ENCODE measurements at regions not wholly inside any gene's neighbourhood (a gene's known extent, or its start where the extent isn't known, plus 50 kb on each side); places are given as distances from the start of the nearest gene placed in this dataset.

DNA sequence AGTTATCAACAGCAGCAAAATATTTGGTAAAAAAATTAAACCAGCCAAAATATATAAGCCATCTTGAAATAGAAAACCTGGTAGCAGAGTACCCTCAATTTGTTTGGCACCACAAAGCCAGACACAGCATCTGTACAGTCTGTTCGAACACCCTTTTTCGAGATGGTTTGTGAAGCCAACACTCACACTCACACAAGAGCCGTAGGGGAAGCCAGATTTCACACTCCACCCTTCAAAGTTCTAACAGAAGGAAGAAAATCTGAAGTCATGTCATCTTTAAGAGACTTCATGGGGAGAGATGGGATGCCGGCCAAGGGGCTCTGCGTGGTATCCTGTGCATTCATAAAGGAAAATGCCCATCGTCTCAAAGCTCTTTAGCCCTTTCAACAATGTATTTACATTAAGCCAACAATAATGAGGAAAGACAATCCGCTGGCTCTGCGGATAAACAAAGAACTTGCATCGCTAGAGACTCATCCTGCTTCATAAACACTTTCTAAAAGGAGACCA, 451.5 kb upstream of the CHST9 start:
- H2BK12ac ChIP-seq (ENCODE audit: low read length): no peak overlapping the region
- no peaks in the 10 kb centered on the region for H3K27me3 ChIP-seq (ENCODE audit: control insufficient read depth in 3 of 3, insufficient read depth in 3 of 3, low read depth in 1 of 3, low read length in 3 of 3)
- no peak overlapping the region for H2AK5ac ChIP-seq (ENCODE audit: low read depth, low read length)
- no peak overlapping the region for H3K14ac ChIP-seq (ENCODE audit: low read length)
- no peak overlapping the region for H3K18ac ChIP-seq (ENCODE audit: low read length)
- H3K79me1 ChIP-seq (ENCODE audit: low read depth, low read length): no peaks in the 10 kb centered on the region
- no peaks in the 10 kb centered on the region for H3K9me3 ChIP-seq (replicated peaks in 1 of 2; ENCODE audit: control insufficient read depth in 2 of 2, insufficient read depth in 1 of 2, low read depth in 1 of 2, low read length in 2 of 2)
- H3K4me2 ChIP-seq (ENCODE audit: insufficient read depth, low read length, poor library complexity, severe bottlenecking): no peak overlapping the region
- no peak overlapping the region for H4K8ac ChIP-seq (ENCODE audit: low read depth, low read length)
- peaks cover 0 to 2% of the 10 kb centered on the region in 2 donors for H3K4me1 ChIP-seq (ENCODE audit: control insufficient read depth in 2 of 2, insufficient read depth in 1 of 2, low read depth in 1 of 2, low read length in 2 of 2)
- peak overlapping the region; percentile 37 for H2AFZ ChIP-seq (ENCODE audit: low read length)
- H2BK15ac ChIP-seq (ENCODE audit: low read length): no peak overlapping the region
- H3K4me3 ChIP-seq (ENCODE audit: low read length in 2 of 2): no peak overlapping the region
- H2BK120ac ChIP-seq (ENCODE audit: low read depth, low read length): no peak overlapping the region
- H3K23ac ChIP-seq (ENCODE audit: low read depth, low read length, poor library complexity): no peak overlapping the region
- H3K4ac ChIP-seq (ENCODE audit: low read length): no peak overlapping the region
- no peak overlapping the region for H2BK5ac ChIP-seq (ENCODE audit: low read length)
- WGBS, 2 donors (ENCODE audit: extremely low coverage in 2 of 2, insufficient read length in 2 of 2, insufficient replicate concordance in 1 of 2): no CpG with 5 or more reads among the region's 9 CpGs
- no peak overlapping the region for H3K27ac ChIP-seq (replicated peaks; ENCODE audit: low read length)
- no peak for DNase-seq (ENCODE audit: low spot score)
- H3K36me3 ChIP-seq (replicated peaks in 1 of 2; ENCODE audit: control insufficient read depth in 2 of 2, insufficient read depth in 2 of 2, low read length in 2 of 2): no peaks in the 10 kb centered on the region
- H4K91ac ChIP-seq (ENCODE audit: low read depth, low read length, poor library complexity): no peak overlapping the region
- no peak overlapping the region for H3K9ac ChIP-seq (ENCODE audit: low read depth, low read length, poor library complexity)

DNA sequence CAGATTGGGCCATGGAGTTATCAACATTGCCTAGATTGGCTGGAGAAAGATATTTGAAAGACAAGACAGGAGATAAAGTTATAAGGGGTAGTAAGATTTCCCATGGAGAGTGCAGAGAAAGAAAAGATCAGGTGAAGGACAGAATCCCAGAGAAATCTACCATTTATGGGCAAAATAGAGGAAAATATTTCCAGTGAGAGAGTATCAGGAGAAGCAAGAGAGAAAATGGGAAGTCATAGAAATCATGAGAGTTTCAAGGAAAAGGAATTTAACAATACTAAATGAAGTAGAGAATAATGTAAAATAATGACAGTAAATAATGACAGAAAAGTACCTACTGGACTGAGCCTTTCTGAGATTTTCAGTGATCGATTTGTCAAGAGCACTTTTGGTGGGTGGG, 447.6 kb upstream of the CHST9 start:
- H3K27me3 ChIP-seq (ENCODE audit: control insufficient read depth in 3 of 3, insufficient read depth in 3 of 3, low read depth in 1 of 3, low read length in 3 of 3): no peaks in the 10 kb centered on the region
- no peak overlapping the region for H2AK5ac ChIP-seq (ENCODE audit: low read depth, low read length)
- no peak overlapping the region for H3K18ac ChIP-seq (ENCODE audit: low read length)
- H3K14ac ChIP-seq (ENCODE audit: low read length): no peak overlapping the region
- no peaks in the 10 kb centered on the region for H3K36me3 ChIP-seq (replicated peaks in 1 of 2; ENCODE audit: control insufficient read depth in 2 of 2, insufficient read depth in 2 of 2, low read length in 2 of 2)
- H2AFZ ChIP-seq (ENCODE audit: low read length): no peak overlapping the region
- DNase-seq (ENCODE audit: low spot score): no peak
- no peak overlapping the region for H3K27ac ChIP-seq (replicated peaks; ENCODE audit: low read length)
- no peak overlapping the region for H3K9ac ChIP-seq (ENCODE audit: low read depth, low read length, poor library complexity)
- no CpG with 5 or more reads among the region's 1 CpG for WGBS, 2 donors (ENCODE audit: extremely low coverage in 2 of 2, insufficient read length in 2 of 2, insufficient replicate concordance in 1 of 2)
- H2BK5ac ChIP-seq (ENCODE audit: low read length): no peak overlapping the region
- H3K79me1 ChIP-seq (ENCODE audit: low read depth, low read length): no peaks in the 10 kb centered on the region
- H2BK120ac ChIP-seq (ENCODE audit: low read depth, low read length): no peak overlapping the region
- no peak overlapping the region for H2BK12ac ChIP-seq (ENCODE audit: low read length)
- H4K8ac ChIP-seq (ENCODE audit: low read depth, low read length): no peak overlapping the region
- H3K4me2 ChIP-seq (ENCODE audit: insufficient read depth, low read length, poor library complexity, severe bottlenecking): no peak overlapping the region
- H3K23ac ChIP-seq (ENCODE audit: low read depth, low read length, poor library complexity): no peak overlapping the region
- H3K9me3 ChIP-seq (replicated peaks in 1 of 2; ENCODE audit: control insufficient read depth in 2 of 2, insufficient read depth in 1 of 2, low read depth in 1 of 2, low read length in 2 of 2): no peaks in the 10 kb centered on the region
- no peak overlapping the region for H2BK15ac ChIP-seq (ENCODE audit: low read length)
- peaks cover 0 to 4% of the 10 kb centered on the region in 2 donors for H3K4me1 ChIP-seq (ENCODE audit: control insufficient read depth in 2 of 2, insufficient read depth in 1 of 2, low read depth in 1 of 2, low read length in 2 of 2)
- no peak overlapping the region for H3K4me3 ChIP-seq (ENCODE audit: low read length in 2 of 2)
- no peak overlapping the region for H3K4ac ChIP-seq (ENCODE audit: low read length)
- no peak overlapping the region for H4K91ac ChIP-seq (ENCODE audit: low read depth, low read length, poor library complexity)

DNA sequence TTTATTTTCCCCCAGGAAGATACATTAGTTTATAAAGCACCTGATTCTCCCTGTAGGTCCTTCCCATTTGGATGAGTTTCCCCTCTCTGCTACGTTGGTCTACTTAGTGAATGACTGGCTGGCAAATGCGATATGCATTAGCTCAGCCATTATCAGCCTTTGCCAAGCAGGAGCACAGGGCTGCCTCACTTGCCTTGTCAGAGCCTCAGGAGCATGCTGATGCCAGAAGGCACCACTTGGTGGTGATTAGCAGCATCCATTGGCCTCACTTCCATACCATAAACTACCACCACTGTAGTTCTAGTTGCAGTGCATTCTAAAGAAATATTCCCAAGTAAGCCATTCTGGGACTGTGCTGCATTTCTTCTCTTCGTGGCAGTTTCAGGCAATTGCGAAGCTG, 442.8 kb upstream of the CHST9 start:
- no peak for DNase-seq (ENCODE audit: low spot score)
- no peak overlapping the region for H2BK5ac ChIP-seq (ENCODE audit: low read length)
- no peaks in the 10 kb centered on the region for H3K9me3 ChIP-seq (replicated peaks in 1 of 2; ENCODE audit: control insufficient read depth in 2 of 2, insufficient read depth in 1 of 2, low read depth in 1 of 2, low read length in 2 of 2)
- H2BK120ac ChIP-seq (ENCODE audit: low read depth, low read length): no peak overlapping the region
- H3K23ac ChIP-seq (ENCODE audit: low read depth, low read length, poor library complexity): no peak overlapping the region
- H3K9ac ChIP-seq (ENCODE audit: low read depth, low read length, poor library complexity): no peak overlapping the region
- H3K36me3 ChIP-seq (replicated peaks in 1 of 2; ENCODE audit: control insufficient read depth in 2 of 2, insufficient read depth in 2 of 2, low read length in 2 of 2): no peaks in the 10 kb centered on the region
- no peak overlapping the region for H2BK15ac ChIP-seq (ENCODE audit: low read length)
- no peak overlapping the region for H3K4ac ChIP-seq (ENCODE audit: low read length)
- H2AK5ac ChIP-seq (ENCODE audit: low read depth, low read length): no peak overlapping the region
- no peak overlapping the region for H3K27ac ChIP-seq (replicated peaks; ENCODE audit: low read length)
- WGBS, 2 donors (ENCODE audit: extremely low coverage in 2 of 2, insufficient read length in 2 of 2, insufficient replicate concordance in 1 of 2): no CpG with 5 or more reads among the region's 4 CpGs
- H4K91ac ChIP-seq (ENCODE audit: low read depth, low read length, poor library complexity): no peak overlapping the region
- H2BK12ac ChIP-seq (ENCODE audit: low read length): no peak overlapping the region
- peaks cover 0 to 2% of the 10 kb centered on the region in 2 donors for H3K4me1 ChIP-seq (ENCODE audit: control insufficient read depth in 2 of 2, insufficient read depth in 1 of 2, low read depth in 1 of 2, low read length in 2 of 2)
- no peak overlapping the region for H4K8ac ChIP-seq (ENCODE audit: low read depth, low read length)
- H3K4me3 ChIP-seq (ENCODE audit: low read length in 2 of 2): no peak overlapping the region
- H3K4me2 ChIP-seq (ENCODE audit: insufficient read depth, low read length, poor library complexity, severe bottlenecking): no peak overlapping the region
- H3K27me3 ChIP-seq (ENCODE audit: control insufficient read depth in 3 of 3, insufficient read depth in 3 of 3, low read depth in 1 of 3, low read length in 3 of 3): no peaks in the 10 kb centered on the region
- H3K18ac ChIP-seq (ENCODE audit: low read length): no peak overlapping the region
- H3K14ac ChIP-seq (ENCODE audit: low read length): no peak overlapping the region
- no peak overlapping the region for H2AFZ ChIP-seq (ENCODE audit: low read length)
- no peaks in the 10 kb centered on the region for H3K79me1 ChIP-seq (ENCODE audit: low read depth, low read length)

DNA sequence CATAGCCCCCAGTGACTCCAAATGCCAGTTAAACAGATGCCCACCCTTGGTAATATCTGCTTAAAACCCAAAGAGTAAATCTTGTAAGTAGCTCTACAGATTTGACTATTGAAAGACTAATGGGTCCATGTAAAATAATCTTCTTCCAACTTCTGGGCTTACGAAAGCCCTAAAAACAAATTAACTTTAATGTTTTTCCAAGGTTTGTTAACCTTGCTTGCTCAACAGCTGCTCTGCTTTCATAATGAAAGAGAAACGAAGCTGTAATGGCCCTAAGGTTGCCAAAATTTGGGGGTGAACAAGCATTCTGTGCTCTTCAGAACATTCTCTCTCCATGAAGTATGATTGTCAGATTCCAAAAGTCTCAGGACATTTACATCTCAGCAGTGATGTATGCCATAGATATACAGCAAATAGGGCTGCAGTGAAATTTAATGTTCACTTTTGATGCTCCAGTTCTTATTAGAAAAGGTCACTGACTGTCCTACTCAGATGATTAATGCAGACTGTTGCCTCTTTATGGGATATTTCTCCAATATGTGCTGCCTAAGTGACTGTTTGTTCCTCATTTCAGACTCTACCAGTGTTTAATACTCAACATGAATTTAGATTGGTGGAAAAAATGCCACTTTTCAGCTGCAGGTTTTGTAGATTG, 436.3 kb upstream of the CHST9 start:
- Histone ChIP-seq H4K8ac (ENCODE audit: low read depth, low read length) (no peak overlapping the region), H3K27ac (replicated peaks; ENCODE audit: low read length) (no peak overlapping the region), H3K4me3 (ENCODE audit: low read length in 2 of 2) (no peak overlapping the region), H4K91ac (ENCODE audit: low read depth, low read length, poor library complexity) (no peak overlapping the region), H2AK5ac (ENCODE audit: low read depth, low read length) (no peak overlapping the region), H3K79me1 (ENCODE audit: low read depth, low read length) (no peaks in the 10 kb centered on the region), H2BK5ac (ENCODE audit: low read length) (no peak overlapping the region), H3K23ac (ENCODE audit: low read depth, low read length, poor library complexity) (no peak overlapping the region), H3K14ac (ENCODE audit: low read length) (no peak overlapping the region), H3K36me3 (replicated peaks in 1 of 2; ENCODE audit: control insufficient read depth in 2 of 2, insufficient read depth in 2 of 2, low read length in 2 of 2) (no peaks in the 10 kb centered on the region), H3K4ac (ENCODE audit: low read length) (no peak overlapping the region), H3K9ac (ENCODE audit: low read depth, low read length, poor library complexity) (no peak overlapping the region), H3K27me3 (ENCODE audit: control insufficient read depth in 3 of 3, insufficient read depth in 3 of 3, low read depth in 1 of 3, low read length in 3 of 3) (no peaks in the 10 kb centered on the region), H2AFZ (ENCODE audit: low read length) (no peak overlapping the region), H3K18ac (ENCODE audit: low read length) (no peak overlapping the region), H2BK12ac (ENCODE audit: low read length) (no peak overlapping the region), H3K4me2 (ENCODE audit: insufficient read depth, low read length, poor library complexity, severe bottlenecking) (no peak overlapping the region), H3K4me1 (ENCODE audit: control insufficient read depth in 2 of 2, insufficient read depth in 1 of 2, low read depth in 1 of 2, low read length in 2 of 2) (no peaks in the 10 kb centered on the region), H3K9me3 (replicated peaks in 1 of 2; ENCODE audit: control insufficient read depth in 2 of 2, insufficient read depth in 1 of 2, low read depth in 1 of 2, low read length in 2 of 2) (no peaks in the 10 kb centered on the region), H2BK120ac (ENCODE audit: low read depth, low read length) (no peak overlapping the region), H2BK15ac (ENCODE audit: low read length) (no peak overlapping the region)
- no peak for DNase-seq (ENCODE audit: low spot score)
- WGBS, 2 donors (ENCODE audit: extremely low coverage in 2 of 2, insufficient read length in 2 of 2, insufficient replicate concordance in 1 of 2): no CpG with 5 or more reads among the region's 2 CpGs

Data from neuronal stem cell (in vitro differentiated cells).